HepG2 (cell line): ENCODE measurements at regions not wholly inside any gene's neighbourhood (a gene's known extent, or its start where the extent isn't known, plus 50 kb on each side); places are given as distances from the start of the nearest gene placed in this dataset.
"Not testable (repeated sequence)": the region's sequence is repeated elsewhere in the genome, so short reads cannot be mapped to it uniquely, and the experiment has no call there.

Source experiments
- ATAC-seq: fragments of 200-7000 bp; cut with Tn5 transposase; 3 replicates; pipeline ENCODE4 v1.9.1; 2020; ENCODE audit warnings: mild to moderate bottlenecking, moderate library complexity
- BruUV-seq: library from RNA; stranded (reverse); fragments of 400-500 nt; replicated peaks from 2 replicates; lab custom pipeline; 2021; lab: Mats Ljungman, UMichigan
- CTCF ChIA-PET: fragments of 300-600 bp; formaldehyde crosslinking; extraction: SDS; loops from one replicate; lab custom pipeline; 2021; ENCODE audit warnings: low total read pairs, inconsistent platforms, low intra/inter-chr PET ratio; lab: Yijun Ruan, JAX
- POLR2A ChIA-PET: fragments of 350-600 bp; sonication (Branson Sonifier 250); formaldehyde crosslinking; loops from one replicate; lab custom pipeline; 2020; ENCODE audit warnings: antibody characterized with exemption, inconsistent platforms; lab: Yijun Ruan, JAX
- DNase-seq: peaks from one replicate; pipeline ENCODE4 v3.0.0-alpha.2; 2015; ENCODE audit warnings: low spot score
- FAIRE-seq: peaks from 3 replicates; lab custom pipeline; 2011; peaks lifted over from hg19 to GRCh38; lab: Jason Lieb, UNC
- H2AFZ ChIP-seq: one replicate; pipeline ENCODE4 v1.6.1; 2011; ENCODE audit warnings: low read length, inconsistent platforms
- H3K27ac ChIP-seq: fragments of 300-600 bp; 3 replicates; pipeline ENCODE4 v1.8.0; 2011; ENCODE audit warnings: mixed run types, mild to moderate bottlenecking, mixed read lengths, low read length, inconsistent platforms; ENCODE audit not compliant: insufficient read depth; ENCODE audit errors: extremely low read length
- H3K27me3 ChIP-seq, 2 experiments: fragments of 200-600 bp in 1 of 2; 2 replicates in 1 of 2; 3 replicates in 1 of 2; pipeline versions ENCODE4 v1.6.0 to v1.8.0; 2011; ENCODE audit warnings: low read length in 2 of 2, mild to moderate bottlenecking in 2 of 2, moderate library complexity in 2 of 2, inconsistent platforms in 1 of 2; ENCODE audit not compliant: insufficient read depth in 2 of 2, control insufficient read depth in 1 of 2
- H3K36me3 ChIP-seq, 2 experiments: fragments of 200-600 bp in 1 of 2; replicated peaks in 1 of 2; 2 replicates in 1 of 2; 3 replicates in 1 of 2; pipeline versions ENCODE4 v1.5.1 to v1.8.0; 2011; ENCODE audit warnings: low read length in 2 of 2, inconsistent platforms in 1 of 2; ENCODE audit not compliant: insufficient read depth in 2 of 2, control insufficient read depth in 1 of 2
- H3K4me1 ChIP-seq: 2 replicates; pipeline ENCODE4 v1.5.1; 2012; ENCODE audit warnings: low read length, inconsistent platforms; ENCODE audit not compliant: insufficient read depth
- H3K4me2 ChIP-seq: 2 replicates; pipeline ENCODE4 v1.6.0; 2011; ENCODE audit warnings: low read depth, low read length, inconsistent platforms
- H3K4me3 ChIP-seq, 3 experiments: fragments of 200-600 bp in 1 of 3; sonication (generic), shearing (Covaris generic) in 1 of 3; replicated peaks in 1 of 3; 2 replicates each; pipeline ENCODE4 v1.5.1; 2011 to 2016; ENCODE audit warnings: low read length in 3 of 3, inconsistent platforms in 2 of 3, low read depth in 2 of 3, mild to moderate bottlenecking in 2 of 3, control low read depth in 1 of 3, mixed read lengths in 1 of 3; ENCODE audit not compliant: insufficient read depth in 1 of 3
- H3K79me2 ChIP-seq: one replicate; pipeline ENCODE4 v1.6.1; 2011; ENCODE audit warnings: low read length, inconsistent platforms; ENCODE audit not compliant: insufficient read depth
- H3K9ac ChIP-seq: 2 replicates; pipeline ENCODE4 v1.6.0; 2011; ENCODE audit warnings: mild to moderate bottlenecking, low read depth, low read length, inconsistent platforms; ENCODE audit not compliant: insufficient read depth
- H3K9me3 ChIP-seq: 2 replicates; pipeline ENCODE4 v1.5.1; 2012; ENCODE audit warnings: mild to moderate bottlenecking, low read length
- H4K20me1 ChIP-seq: 2 replicates; pipeline ENCODE4 v1.6.0; 2011; ENCODE audit warnings: inconsistent platforms, mild to moderate bottlenecking, low read length, moderate library complexity; ENCODE audit not compliant: insufficient read depth
- FOSL2 ChIP-seq: sonication (generic); formaldehyde crosslinking; IDR thresholded peaks from 2 replicates; pipeline ENCODE4 v1.4.0; 2020; ENCODE audit warnings: missing genetic modification reagents
- WGBS: methylation state at CpG from one replicate; pipeline ENCODE4 v1.1.6; 2017; ENCODE audit warnings: low lambda C conversion rate; 5-methylcytosine and 5-hydroxymethylcytosine counted together
- in situ Hi-C: cut with HindIII; loops from 2 replicates; pipeline ENCODE4 v1.10.0; 2017; ENCODE audit warnings: low pct_unique_long_range_greater_than_20kb; ENCODE audit not compliant: extremely low pct_ligation_motif_present
- intact Hi-C: fragments of 100-400 bp; cut with micrococcal nuclease; formaldehyde crosslinking; loops from one replicate; pipeline ENCODE4 v1.10.0; 2022; ENCODE audit not compliant: unreplicated experiment
- small RNA-seq, 3 experiments: library from RNA; depleted of rRNA; stranded (forward); fragments of <200 nt; gene quantifications; one replicate each; pipeline ENCODE3, GENCODE V24; 2012; ENCODE audit warnings: low read depth in 2 of 3, low replicate concordance in 1 of 3; ENCODE audit not compliant: insufficient read length in 3 of 3, insufficient read depth in 2 of 3

DNA sequence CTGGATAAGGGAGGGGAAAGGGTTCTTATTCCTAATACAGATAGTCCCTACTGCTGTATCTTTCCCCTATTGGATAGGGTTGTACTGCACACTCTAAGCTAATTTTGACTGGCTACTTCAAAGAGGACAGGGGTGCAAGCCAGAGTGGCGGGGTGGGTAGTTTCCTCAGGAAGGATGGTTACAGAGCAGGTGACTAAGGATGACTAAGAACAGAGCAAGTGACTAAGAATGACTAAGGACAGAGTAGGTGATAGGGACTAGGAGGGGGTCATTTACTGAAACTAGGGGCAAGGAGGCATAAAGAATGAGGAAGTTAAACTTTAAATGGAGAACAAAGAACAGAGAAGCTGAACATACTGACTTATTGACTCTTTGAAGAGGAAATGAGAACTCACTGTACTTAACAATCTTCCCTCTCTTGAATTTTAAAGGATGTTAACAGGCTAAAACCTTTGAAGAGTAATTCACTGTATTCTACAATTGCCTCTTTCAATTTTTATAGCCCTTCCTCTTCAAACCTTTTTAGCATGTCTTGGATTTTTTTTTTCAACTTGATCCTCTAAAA, 381.5 kb downstream of the FOXD4L6 start:
- H3K4me3 ChIP-seq, POLR2A ChIA-PET, in situ Hi-C loops, BruUV-seq, H2AFZ ChIP-seq, H3K36me3 ChIP-seq, FAIRE-seq, H3K27me3 ChIP-seq, H3K9ac ChIP-seq, H3K4me2 ChIP-seq, H3K9me3 ChIP-seq, H3K4me1 ChIP-seq, DNase-seq, H3K27ac ChIP-seq, H3K79me2 ChIP-seq, ATAC-seq, intact Hi-C loops, CTCF ChIA-PET, H4K20me1 ChIP-seq: not testable (repeated sequence)
- WGBS, result no CpG with 5 or more reads among the region's 1 CpG
- TF ChIP-seq FOSL2, result 0 out of 2 replicates have a peak, but pooled peaks have one; percentile 19

Small RNAs in the stretch of these regions (small RNA-seq; reads per million reads assigned to genes)
- gene RNU6-156P, result 0 reads per million in 3 experiments
